H9 (cell line): ENCODE measurements at regions not wholly inside any gene's neighbourhood (a gene's known extent, or its start where the extent isn't known, plus 50 kb on each side); places are given as distances from the start of the nearest gene placed in this dataset.
"Not testable (repeated sequence)": the region's sequence is repeated elsewhere in the genome, so short reads cannot be mapped to it uniquely, and the experiment has no call there.

Experiments used
- DNase-seq: peaks from one replicate; pipeline ENCODE4 v3.0.0-alpha.2; 2017
- H2AFZ ChIP-seq: one replicate; pipeline ENCODE4 v1.6.1; 2013; ENCODE audit warnings: mild to moderate bottlenecking, low read length, control low read depth, moderate library complexity
- H2AK5ac ChIP-seq: 2 replicates; pipeline ENCODE4 v1.6.1; 2013; ENCODE audit warnings: low read length, control low read depth, mixed read lengths; ENCODE audit not compliant: insufficient read length
- H2BK120ac ChIP-seq: one replicate; pipeline ENCODE4 v1.6.1; 2013; ENCODE audit warnings: low read depth, mild to moderate bottlenecking, low read length, control low read depth, inconsistent platforms; ENCODE audit not compliant: poor library complexity, severe bottlenecking
- H2BK12ac ChIP-seq: 2 replicates; pipeline ENCODE4 v1.6.1; 2013; ENCODE audit warnings: low read length, control low read depth, mixed read lengths, low read depth; ENCODE audit not compliant: insufficient read length
- H2BK15ac ChIP-seq: 2 replicates; pipeline ENCODE4 v1.6.1; 2013; ENCODE audit warnings: low read depth, low read length, control low read depth
- H2BK20ac ChIP-seq: one replicate; pipeline ENCODE4 v1.6.1; 2013; ENCODE audit warnings: low read depth, mild to moderate bottlenecking, low read length, control low read depth, inconsistent platforms; ENCODE audit not compliant: poor library complexity, severe bottlenecking
- H2BK5ac ChIP-seq: 2 replicates; pipeline ENCODE4 v1.6.1; 2013; ENCODE audit warnings: low read length, control low read depth, mixed read lengths; ENCODE audit not compliant: insufficient read length
- H3K14ac ChIP-seq: 2 replicates; pipeline ENCODE4 v1.6.1; 2013; ENCODE audit warnings: low read length, control low read depth; ENCODE audit not compliant: insufficient read depth
- H3K18ac ChIP-seq: 2 replicates; pipeline ENCODE4 v1.6.1; 2013; ENCODE audit warnings: low read depth, mild to moderate bottlenecking, mixed read lengths, low read length, control low read depth; ENCODE audit not compliant: insufficient read length
- H3K23ac ChIP-seq: 2 replicates; pipeline ENCODE4 v1.6.1; 2013; ENCODE audit warnings: low read length, control low read depth, mixed read lengths, low read depth; ENCODE audit not compliant: insufficient read length
- H3K23me2 ChIP-seq: 2 replicates; pipeline ENCODE4 v1.6.1; 2013; ENCODE audit warnings: low read depth, mild to moderate bottlenecking, mixed read lengths, low read length, control low read depth; ENCODE audit not compliant: insufficient read length, poor library complexity, severe bottlenecking
- H3K27ac ChIP-seq: 2 replicates; pipeline ENCODE4 v1.5.1; 2013; ENCODE audit warnings: low read length, control low read depth, mixed read lengths, low read depth; ENCODE audit not compliant: insufficient read length
- H3K27me3 ChIP-seq: 2 replicates; pipeline ENCODE4 v1.6.1; 2013; ENCODE audit warnings: low read length, control low read depth, inconsistent platforms; ENCODE audit not compliant: insufficient read depth
- H3K4ac ChIP-seq: 2 replicates; pipeline ENCODE4 v1.6.1; 2013; ENCODE audit warnings: low read depth, mild to moderate bottlenecking, control low read depth, inconsistent platforms, low read length, moderate library complexity
- H3K4me1 ChIP-seq: 2 replicates; pipeline ENCODE4 v1.6.1; 2013; ENCODE audit warnings: low read length, control low read depth, inconsistent platforms; ENCODE audit not compliant: insufficient read depth
- H3K4me2 ChIP-seq: 2 replicates; pipeline ENCODE4 v1.6.1; 2013; ENCODE audit warnings: low read length, control low read depth, mixed read lengths; ENCODE audit not compliant: insufficient read length, insufficient read depth
- H3K56ac ChIP-seq: 2 replicates; pipeline ENCODE4 v1.6.1; 2013; ENCODE audit warnings: low read depth, mild to moderate bottlenecking, mixed read lengths, low read length, control low read depth; ENCODE audit not compliant: insufficient read length
- H3K79me1 ChIP-seq: 2 replicates; pipeline ENCODE4 v1.6.1; 2013; ENCODE audit warnings: low read depth, mild to moderate bottlenecking, moderate library complexity, low read length, control low read depth, inconsistent platforms; ENCODE audit not compliant: insufficient read depth, poor library complexity, severe bottlenecking
- H3K79me2 ChIP-seq: 2 replicates; pipeline ENCODE4 v1.6.1; 2013; ENCODE audit warnings: low read length, control low read depth, inconsistent platforms; ENCODE audit not compliant: insufficient read depth
- H3K9ac ChIP-seq: 2 replicates; pipeline ENCODE4 v1.6.1; 2013; ENCODE audit warnings: low read length, control low read depth, mixed read lengths; ENCODE audit not compliant: insufficient read length; ENCODE audit errors: extremely low read depth
- H3K9me3 ChIP-seq: one replicate; pipeline ENCODE4 v1.6.1; 2013; ENCODE audit warnings: low read depth, low read length, inconsistent platforms; ENCODE audit not compliant: control insufficient read depth
- H3T11ph ChIP-seq: one replicate; pipeline ENCODE4 v1.6.1; 2013; ENCODE audit warnings: mild to moderate bottlenecking, low read length, control low read depth, inconsistent platforms
- H4K20me1 ChIP-seq: one replicate; pipeline ENCODE4 v1.6.1; 2013; ENCODE audit not compliant: control insufficient read depth, insufficient read length, insufficient read depth
- H4K5ac ChIP-seq: 2 replicates; pipeline ENCODE4 v1.6.1; 2013; ENCODE audit warnings: low read depth, mild to moderate bottlenecking, mixed read lengths, low read length, control low read depth; ENCODE audit not compliant: insufficient read length
- H4K8ac ChIP-seq: replicated peaks from 2 replicates; pipeline ENCODE4 v1.6.1; 2013; ENCODE audit warnings: low read length, control low read depth, mixed read lengths, low read depth; ENCODE audit not compliant: insufficient read length
- H4K91ac ChIP-seq: 2 replicates; pipeline ENCODE4 v1.6.1; 2013; ENCODE audit warnings: low read depth, mild to moderate bottlenecking, moderate library complexity, mixed read lengths, low read length, control low read depth; ENCODE audit not compliant: insufficient read length
- H3K27ac Mint-ChIP-seq, 3 experiments: 2 replicates in 2 of 3; 3 replicates in 1 of 3; pipeline ENCODE4 v1.8.0; 2020 to 2021; ENCODE audit warnings: mixed read lengths in 3 of 3, mild to moderate bottlenecking in 1 of 3, moderate library complexity in 1 of 3
- H3K27me3 Mint-ChIP-seq: 2 replicates; pipeline ENCODE4 v1.8.0; 2021; ENCODE audit warnings: low read depth, mild to moderate bottlenecking, moderate library complexity, mixed read lengths
- H3K36me3 Mint-ChIP-seq, 3 experiments: 2 replicates in 2 of 3; 3 replicates in 1 of 3; pipeline ENCODE4 v1.8.0; 2020 to 2021; ENCODE audit warnings: low read depth in 3 of 3, mixed read lengths in 3 of 3; ENCODE audit not compliant: insufficient read depth in 1 of 3
- H3K4me1 Mint-ChIP-seq, 2 experiments: 2 replicates each; pipeline ENCODE4 v1.8.0; 2020; ENCODE audit warnings: mixed read lengths in 2 of 2
- H3K4me3 Mint-ChIP-seq, 2 experiments: 2 replicates in 1 of 2; 3 replicates in 1 of 2; pipeline ENCODE4 v1.8.0; 2020 to 2021; ENCODE audit warnings: mild to moderate bottlenecking in 2 of 2, mixed read lengths in 2 of 2, moderate library complexity in 1 of 2
- H3K9me3 Mint-ChIP-seq, 2 experiments: 2 replicates in 1 of 2; 3 replicates in 1 of 2; pipeline ENCODE4 v1.8.0; 2020; ENCODE audit warnings: mild to moderate bottlenecking in 2 of 2, mixed read lengths in 2 of 2, moderate library complexity in 1 of 2
- WGBS: extraction: QIAGEN DNeasy Blood & Tissue Kit; methylation state at CpG from one replicate; pipeline ENCODE4 v1.1.7; 2013; ENCODE audit warnings: missing lambda C conversion rate, low lambda C conversion rate, mixed read lengths; ENCODE audit not compliant: insufficient read length; ENCODE audit errors: extremely low coverage; 5-methylcytosine and 5-hydroxymethylcytosine counted together

DNA sequence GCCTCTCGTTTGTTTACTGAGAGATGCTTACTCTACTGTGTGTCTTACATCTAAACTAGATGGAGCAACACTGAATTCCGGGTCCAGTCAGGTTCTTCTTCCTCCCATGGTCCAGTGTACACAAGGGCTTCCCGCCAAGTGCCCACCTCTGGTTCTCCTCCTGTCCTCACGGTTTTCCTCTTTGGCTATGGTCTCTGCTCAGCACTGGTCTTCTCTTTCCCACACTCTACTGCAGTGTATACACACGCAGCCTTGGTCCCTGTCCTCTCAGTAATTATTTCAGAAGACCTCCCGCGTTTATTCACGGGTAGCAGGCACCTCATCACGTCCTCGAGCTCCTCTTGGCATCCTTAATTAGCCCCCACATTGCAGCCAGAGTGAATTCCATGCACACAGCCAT lies 91.4 kb upstream of the PABPC3 start:
- H2BK120ac ChIP-seq, H3K23ac ChIP-seq, H3K27ac Mint-ChIP-seq, H3K79me2 ChIP-seq, H2BK15ac ChIP-seq, H3K14ac ChIP-seq, H3K36me3 Mint-ChIP-seq, H2AFZ ChIP-seq, H3K4ac ChIP-seq, H3K27ac ChIP-seq, H3K4me3 Mint-ChIP-seq, H3K4me2 ChIP-seq, H3K4me1 Mint-ChIP-seq, H4K91ac ChIP-seq, H3K27me3 ChIP-seq, H2AK5ac ChIP-seq, H4K8ac ChIP-seq, H3K9me3 ChIP-seq, H3K9me3 Mint-ChIP-seq, H4K20me1 ChIP-seq, H3K9ac ChIP-seq, DNase-seq, H3K18ac ChIP-seq, H2BK20ac ChIP-seq, H3K79me1 ChIP-seq, H3K23me2 ChIP-seq, H3T11ph ChIP-seq, H2BK12ac ChIP-seq, H2BK5ac ChIP-seq, H4K5ac ChIP-seq, H3K4me1 ChIP-seq, H3K27me3 Mint-ChIP-seq, H3K56ac ChIP-seq: not testable (repeated sequence)
- WGBS, result no CpG with 5 or more reads among the region's 10 CpGs
